CD1c-positive myeloid dendritic cell (primary cell): ENCODE measurements at regions not wholly inside any gene's neighbourhood (a gene's known extent, or its start where the extent isn't known, plus 50 kb on each side); places are given as distances from the start of the nearest gene placed in this dataset.

Experiments used
- DNase-seq: peaks from one replicate; pipeline ENCODE4 v3.0.0-alpha.2; 2016; ENCODE audit errors: extremely low spot score

GRCh38 chr12:61879229-61879628 is 381.0 kb upstream of the USP15 start:
- no peak for DNase-seq

GRCh38 chr12:61880186-61880585 is 380.0 kb upstream of the USP15 start:
- DNase-seq, result no peak

DNA sequence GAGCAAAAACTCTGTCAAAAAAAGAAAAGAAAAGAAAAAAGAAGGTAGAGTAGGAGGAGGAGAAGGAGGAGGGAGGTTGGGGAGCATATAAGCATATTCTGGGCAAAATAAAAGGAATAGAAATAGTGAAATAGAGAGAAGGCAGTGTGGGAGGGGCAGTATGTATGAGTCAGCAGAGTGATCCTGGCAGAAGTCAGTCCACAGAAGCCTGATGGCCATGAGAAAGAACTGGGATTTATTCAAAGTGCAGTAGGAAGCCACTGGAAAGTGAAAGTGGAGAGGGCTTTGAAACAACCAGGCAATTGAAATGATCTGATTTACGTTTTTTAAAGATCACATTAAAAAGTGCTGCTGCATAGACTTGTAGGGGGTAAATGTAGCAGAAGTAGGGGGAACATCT is 368.6 kb upstream of the USP15 start:
- DNase-seq, result no peak

DNA sequence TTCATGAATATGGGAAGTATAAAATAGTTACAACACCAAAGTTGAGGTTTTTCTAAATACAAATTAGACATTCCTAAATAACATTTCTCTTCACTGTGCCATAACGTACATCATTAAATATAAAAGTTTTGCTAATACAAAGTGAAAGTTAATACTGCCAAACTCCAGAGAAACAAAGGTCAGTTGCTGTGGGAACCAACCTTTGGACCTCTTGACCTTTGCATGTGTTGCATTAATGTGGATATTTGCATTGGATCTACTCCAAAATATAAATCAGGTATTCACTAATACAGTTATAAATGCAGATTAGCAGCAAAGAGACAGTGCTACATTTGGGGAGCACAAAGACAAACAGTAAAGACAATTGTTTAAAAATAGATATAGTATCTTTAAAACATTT is 366.0 kb upstream of the USP15 start:
- no peak for DNase-seq

DNA sequence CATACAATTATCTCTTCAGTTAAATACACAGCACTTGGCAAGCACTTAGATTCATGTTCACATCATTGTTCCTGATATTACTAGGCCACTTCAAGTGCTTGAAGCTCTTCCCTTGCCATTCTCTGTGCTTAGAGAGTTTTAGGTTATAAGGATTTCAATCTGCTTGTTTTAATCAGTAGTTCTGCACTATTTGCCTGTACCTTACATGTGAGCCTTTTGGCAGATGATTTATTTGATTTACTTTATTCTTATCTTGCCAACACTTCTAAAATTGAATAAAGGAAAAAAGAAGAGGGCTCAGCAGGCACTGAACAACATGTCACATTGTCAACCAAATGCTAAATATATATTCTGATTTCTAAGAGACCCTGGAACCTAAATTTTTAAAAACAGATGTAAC is 363.8 kb upstream of the USP15 start:
- no peak for DNase-seq

- DNase-seq, result no peak
These were observed 357.8 kb upstream of the USP15 start for GRCh38 chr12:61902403-61902802.

DNA sequence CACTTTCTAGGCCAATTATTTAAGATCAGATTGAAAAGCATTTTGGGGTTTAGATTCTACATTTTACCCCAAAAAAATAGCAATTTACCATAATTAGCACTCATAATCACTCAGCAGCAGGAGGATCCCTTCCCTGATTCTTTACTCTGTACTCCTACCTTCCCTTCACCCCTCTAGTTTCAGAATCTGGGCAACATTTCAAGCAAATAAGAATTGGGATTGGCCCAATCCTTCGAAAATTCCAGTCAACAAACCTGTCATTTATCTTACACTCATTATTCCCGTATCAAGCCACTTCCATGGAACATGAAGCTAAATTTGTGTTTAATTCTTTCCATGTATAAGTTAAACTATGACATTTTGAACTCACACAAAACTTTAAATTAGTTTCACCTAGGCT is 349.1 kb upstream of the USP15 start:
- no peak for DNase-seq

DNA sequence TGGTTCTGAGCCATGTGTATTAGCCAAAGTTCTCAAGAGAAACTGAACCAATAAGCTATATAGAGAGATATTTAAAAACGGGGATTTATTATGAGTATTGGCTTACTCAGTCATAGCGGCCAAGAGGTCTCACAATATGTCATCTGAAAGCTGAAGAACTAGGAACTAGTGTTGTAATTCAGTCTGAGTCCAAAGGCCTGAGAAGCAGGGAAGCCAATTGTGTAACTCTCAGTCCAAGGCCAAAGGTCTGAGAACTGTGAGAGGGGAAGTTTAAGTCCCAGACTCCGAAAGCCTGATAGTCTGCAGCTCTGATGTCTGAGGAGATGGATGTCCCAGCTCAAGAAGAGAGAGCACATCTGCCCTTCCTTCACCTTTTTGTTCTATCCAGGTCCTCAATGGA is 344.8 kb upstream of the USP15 start:
- peak; percentile 58 for DNase-seq

DNA sequence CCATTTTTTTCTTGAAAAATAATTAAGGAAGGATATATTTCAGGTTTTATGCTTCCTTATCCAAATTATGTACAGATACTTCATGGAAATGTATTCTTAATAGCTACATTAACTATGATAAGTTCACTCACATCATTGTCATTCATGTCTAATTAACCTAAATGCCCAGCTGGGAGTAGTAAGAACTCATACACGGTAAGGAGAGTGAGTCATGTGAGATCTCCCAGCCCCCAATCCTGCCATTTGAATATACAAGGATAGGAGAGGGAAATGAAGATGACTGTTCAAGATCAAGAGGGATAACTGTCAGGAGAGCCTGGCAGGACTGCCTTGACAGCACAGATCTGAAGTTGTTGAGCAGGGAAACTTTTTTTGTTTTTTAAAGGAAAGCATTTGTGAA is 343.4 kb upstream of the USP15 start:
- no peak for DNase-seq

- DNase-seq, result no peak
These were observed 340.5 kb upstream of the USP15 start for GRCh38 chr12:61919686-61920085.

- DNase-seq, result no peak
These were observed 340.0 kb upstream of the USP15 start for GRCh38 chr12:61920230-61920629.

DNA sequence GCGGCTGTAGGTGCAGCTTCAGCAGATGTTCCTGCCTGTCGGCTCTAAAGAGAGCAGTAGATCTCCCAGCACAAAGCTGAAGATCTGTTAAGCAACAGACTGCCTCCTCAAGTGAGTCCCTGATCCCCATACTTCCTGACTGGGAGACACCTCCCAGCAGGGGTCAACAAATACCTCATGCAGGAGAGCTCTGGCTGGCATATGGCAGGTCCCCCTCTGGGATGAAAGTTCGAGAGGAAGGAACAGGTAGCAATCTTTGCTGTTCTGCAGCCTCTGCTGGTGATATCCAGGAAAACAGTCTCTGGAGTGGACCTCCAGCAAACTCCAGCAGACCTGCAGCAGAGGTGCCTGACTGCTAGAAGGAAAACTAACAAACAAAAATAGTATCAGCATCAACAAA is 337.1 kb upstream of the USP15 start:
- DNase-seq, result no peak

DNA sequence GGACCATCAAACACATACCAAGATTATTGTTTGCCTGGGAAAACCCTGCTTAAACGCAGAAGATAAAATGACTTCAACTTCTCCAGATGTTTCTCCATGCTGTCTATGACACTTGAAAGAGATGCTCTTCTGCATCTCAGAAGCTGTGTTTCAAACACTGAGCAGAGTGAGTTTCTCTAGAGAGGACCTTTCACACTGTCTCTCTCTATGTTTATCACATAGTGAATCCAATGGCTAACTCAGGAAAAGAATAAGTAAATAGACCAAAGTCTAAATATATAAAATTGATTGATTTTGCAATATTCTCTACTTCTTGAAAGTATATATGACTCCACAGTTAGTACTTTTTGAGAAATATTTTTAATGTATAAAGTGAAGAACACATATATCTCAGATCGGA is 325.6 kb upstream of the USP15 start:
- DNase-seq, result no peak

DNA sequence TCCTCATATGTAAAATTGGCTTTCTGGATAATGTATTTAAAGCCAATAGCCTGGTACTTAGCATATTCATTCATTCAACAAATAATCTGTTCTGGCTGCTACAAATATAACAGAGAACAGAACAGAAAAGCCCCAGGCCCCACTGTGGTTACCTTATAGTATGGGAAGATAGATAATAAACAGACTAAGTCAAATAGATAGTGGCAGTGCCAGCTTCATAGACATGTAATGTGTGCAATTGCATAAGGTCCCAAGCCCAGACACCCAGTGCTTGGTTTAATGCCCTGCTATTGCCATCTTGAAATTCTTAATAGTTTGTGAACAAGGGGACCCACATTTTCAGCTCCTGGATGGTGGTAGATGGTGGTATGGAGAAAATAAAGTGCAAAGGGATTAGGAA is 320.2 kb upstream of the USP15 start:
- DNase-seq, result no peak

GRCh38 chr12:61956545-61956944 is 303.7 kb upstream of the USP15 start:
- DNase-seq, result no peak

DNA sequence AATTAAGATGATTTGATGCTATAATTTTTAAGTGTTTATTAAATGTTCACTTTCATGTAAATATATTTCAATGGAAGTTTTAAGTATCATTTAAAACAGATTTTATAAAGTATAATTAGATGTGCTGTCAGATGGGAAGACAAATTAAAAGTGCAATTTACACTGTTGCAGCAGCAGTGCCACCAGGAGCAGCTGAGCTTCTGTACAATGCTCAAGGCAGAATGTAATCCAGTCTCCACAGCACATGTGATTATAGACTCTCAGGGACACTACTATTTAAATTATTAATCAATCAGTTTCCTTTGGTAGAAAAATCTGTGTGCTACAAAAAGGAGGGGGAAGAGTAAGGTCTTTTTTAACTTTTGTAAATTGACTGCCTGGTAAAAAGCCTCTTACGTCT is 285.7 kb upstream of the USP15 start:
- no peak for DNase-seq

DNA sequence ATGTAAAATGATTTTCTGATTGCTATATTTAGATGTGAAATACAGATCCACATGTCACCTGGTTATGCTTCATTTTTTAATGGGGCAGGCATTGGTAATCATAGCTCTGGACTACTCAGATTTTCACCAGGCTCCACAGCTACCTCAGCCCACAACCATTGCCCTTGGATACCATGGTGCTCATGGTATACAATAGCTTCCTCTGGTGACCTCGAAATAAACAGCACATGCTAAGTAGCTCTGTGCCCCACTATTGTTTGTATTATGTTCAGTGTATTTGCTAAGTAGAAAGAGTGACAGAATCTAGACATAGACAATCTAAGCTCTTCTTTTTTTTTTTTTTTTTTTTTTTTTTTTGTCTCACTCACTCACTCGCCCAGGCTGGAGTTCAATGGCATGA is 274.4 kb upstream of the USP15 start:
- DNase-seq, result no peak

GRCh38 chr12:61987173-61987572 is 273.0 kb upstream of the USP15 start:
- no peak for DNase-seq

- DNase-seq, result peak; percentile 56
These were observed 268.5 kb upstream of the USP15 start for GRCh38 chr12:61991661-61992060.

- peak; percentile 77 for DNase-seq
These were observed 266.4 kb upstream of the USP15 start for GRCh38 chr12:61993734-61994345.

DNA sequence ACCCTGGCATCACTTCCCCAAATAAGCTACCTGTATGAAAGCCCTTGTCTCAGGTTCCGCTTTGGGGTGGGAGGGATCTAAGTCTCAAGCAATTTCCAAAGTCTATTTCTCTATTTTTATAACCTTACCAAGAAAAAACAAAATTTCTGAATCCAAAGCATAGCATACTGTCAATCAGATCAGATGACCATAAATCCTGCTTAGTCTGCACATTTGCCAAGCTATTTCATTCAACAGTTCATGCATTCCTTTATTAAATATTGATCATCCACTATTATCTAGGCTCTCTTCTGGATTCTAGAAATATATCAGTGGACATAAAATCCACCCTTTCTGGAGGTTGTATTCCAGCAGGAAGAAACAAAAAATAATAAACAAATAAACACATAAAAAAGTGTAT is 263.5 kb upstream of the USP15 start:
- no peak for DNase-seq

- no peak for DNase-seq
These were observed 261.4 kb upstream of the USP15 start for GRCh38 chr12:61998791-61999190.

GRCh38 chr12:61999311-61999710 is 260.9 kb upstream of the USP15 start:
- peak; percentile 39 for DNase-seq

GRCh38 chr12:62001424-62001823 is 258.8 kb upstream of the USP15 start:
- no peak for DNase-seq

GRCh38 chr12:62003226-62003625 is 257.0 kb upstream of the USP15 start:
- DNase-seq, result peak; percentile 62
